ENCODE measurements at regions not wholly inside any gene's neighbourhood (a gene's known extent, or its start where the extent isn't known, plus 50 kb on each side); places are given as distances from the start of the nearest gene placed in this dataset.
"Not testable (repeated sequence)": the region's sequence is repeated elsewhere in the genome, so short reads cannot be mapped to it uniquely, and the experiment has no call there.

- CTCF ChIA-PET = no interaction called here
These were observed 54.0 kb upstream of the RBFOX1 start for GRCh38 chr16:7278636-7279035.

GRCh38 chr16:7272567-7273158, 60.0 kb upstream of the RBFOX1 start:
- ChIA-PET POLR2A (no interaction called here), CTCF (no interaction called here)

More at GRCh38 chr16:7278636-7279035, 54.0 kb upstream of the RBFOX1 start:
- POLR2A ChIA-PET = no interaction called here

GRCh38 chr16:7271486-7271885, 61.2 kb upstream of the RBFOX1 start:
- ChIA-PET CTCF (no interaction called here), POLR2A (no interaction called here)

GRCh38 chr16:7270823-7271222, 61.8 kb upstream of the RBFOX1 start:
- ChIA-PET POLR2A (no interaction called here), CTCF (interaction anchor here (1.0 kb wide), 1 partner anchor 14 kb away, joined by 3 read pairs; no protein-coding TSS in a partner anchor)

- ChIA-PET POLR2A (no interaction called here), CTCF (interaction anchor here (1.0 kb wide), 1 partner anchor 15 kb away, joined by 3 read pairs; no protein-coding TSS in a partner anchor)
These were observed 62.6 kb upstream of the RBFOX1 start for GRCh38 chr16:7270006-7270405.

- ChIA-PET POLR2A (no interaction called here), CTCF (interaction anchor here (0.5 kb wide), 1 partner anchor 218 kb away, joined by 3 read pairs; no protein-coding TSS in a partner anchor)
These were observed 64.5 kb upstream of the RBFOX1 start for GRCh38 chr16:7268182-7268581.

GRCh38 chr16:7257016-7257415, 75.6 kb upstream of the RBFOX1 start:
- POLR2A ChIA-PET = no interaction called here
- CTCF ChIA-PET = no interaction called here

GRCh38 chr16:7246578-7246977, 86.1 kb upstream of the RBFOX1 start:
- POLR2A ChIA-PET = no interaction called here

GRCh38 chr16:7239547-7239946, 93.1 kb upstream of the RBFOX1 start:
- ChIA-PET CTCF (no interaction called here), POLR2A (no interaction called here)

More at GRCh38 chr16:7246578-7246977, 86.1 kb upstream of the RBFOX1 start:
- CTCF ChIA-PET = no interaction called here

GRCh38 chr16:7236824-7237410, 95.7 kb upstream of the RBFOX1 start:
- ChIA-PET POLR2A (no interaction called here), CTCF (no interaction called here)

- POLR2A ChIA-PET = no interaction called here
These were observed 98.7 kb upstream of the RBFOX1 start for GRCh38 chr16:7233975-7234374.

GRCh38 chr16:7231762-7232161, 100.9 kb upstream of the RBFOX1 start:
- POLR2A ChIA-PET = no interaction called here
- CTCF ChIA-PET = no interaction called here

More at GRCh38 chr16:7233975-7234374, 98.7 kb upstream of the RBFOX1 start:
- CTCF ChIA-PET = no interaction called here

GRCh38 chr16:7229433-7230218, 103.0 kb upstream of the RBFOX1 start:
- POLR2A ChIA-PET, CTCF ChIA-PET: not testable (repeated sequence)

GRCh38 chr16:7227229-7227721, 105.4 kb upstream of the RBFOX1 start:
- POLR2A ChIA-PET = no interaction called here
- CTCF ChIA-PET = no interaction called here

GRCh38 chr16:7221157-7221556, 111.5 kb upstream of the RBFOX1 start:
- POLR2A ChIA-PET = no interaction called here

GRCh38 chr16:7218936-7219335, 113.7 kb upstream of the RBFOX1 start:
- POLR2A ChIA-PET = no interaction called here
- CTCF ChIA-PET = no interaction called here

More at GRCh38 chr16:7221157-7221556, 111.5 kb upstream of the RBFOX1 start:
- CTCF ChIA-PET = no interaction called here

GRCh38 chr16:7217797-7218196, 114.8 kb upstream of the RBFOX1 start:
- ChIA-PET POLR2A (no interaction called here), CTCF (no interaction called here)

GRCh38 chr16:7216719-7217118, 115.9 kb upstream of the RBFOX1 start:
- POLR2A ChIA-PET = no interaction called here
- CTCF ChIA-PET = no interaction called here

GRCh38 chr16:7211781-7212180, 120.9 kb upstream of the RBFOX1 start:
- ChIA-PET POLR2A (no interaction called here), CTCF (no interaction called here)

GRCh38 chr16:7209598-7209997, 123.0 kb upstream of the RBFOX1 start:
- ChIA-PET CTCF (no interaction called here), POLR2A (no interaction called here)

GRCh38 chr16:7206469-7206868, 126.2 kb upstream of the RBFOX1 start:
- CTCF ChIA-PET = no interaction called here
- POLR2A ChIA-PET = no interaction called here
